ENCODE measurements at regions not wholly inside any gene's neighbourhood (a gene's known extent, or its start where the extent isn't known, plus 50 kb on each side); places are given as distances from the start of the nearest gene placed in this dataset.

DNA sequence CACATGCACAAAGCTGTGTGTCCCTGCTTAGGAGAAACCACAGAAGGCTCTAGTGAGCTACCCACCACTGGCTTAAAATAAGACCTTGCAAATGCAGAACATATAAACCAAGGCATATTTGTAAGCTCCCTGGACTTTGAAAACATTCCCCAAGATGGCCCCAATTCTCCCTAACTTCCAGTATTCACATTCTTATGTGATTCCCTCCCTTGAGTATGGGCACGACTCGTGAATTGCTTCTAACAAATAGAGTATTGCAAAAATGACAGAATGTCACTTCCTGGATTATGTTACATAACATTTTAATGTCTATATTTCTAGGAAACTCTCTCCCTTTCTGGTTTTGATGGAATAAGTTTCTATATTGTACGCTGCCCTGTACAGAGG is 131.8 kb upstream of the MCTP2 start:
- no peak for DNase-seq

- no peak for DNase-seq
Measured at GRCh38 chr15:94098921-94099573, 132.3 kb upstream of the MCTP2 start.

DNA sequence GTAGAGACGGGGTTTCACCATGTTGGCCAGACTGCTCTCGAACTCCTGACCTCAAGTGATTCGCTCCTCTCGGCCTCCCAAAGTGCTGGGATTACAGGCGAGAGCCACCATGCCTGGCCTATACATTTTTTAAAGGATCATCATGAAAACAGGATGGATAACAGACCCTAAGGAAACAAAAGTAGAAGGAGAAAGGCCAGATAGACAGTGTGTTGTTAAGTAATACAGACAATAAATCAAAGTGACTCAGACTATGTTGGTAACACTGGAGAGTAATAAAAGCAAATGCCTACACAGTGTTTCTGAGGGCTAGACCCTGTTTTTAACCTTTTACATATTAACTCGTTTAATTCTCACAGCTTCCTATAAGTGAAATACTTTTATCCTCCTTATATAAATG is 133.8 kb upstream of the MCTP2 start:
- no peak for DNase-seq

- no peak for DNase-seq
Measured at GRCh38 chr15:94094310-94094709, 137.1 kb upstream of the MCTP2 start.

GRCh38 chr15:94086341-94086740 is 145.0 kb upstream of the MCTP2 start:
- DNase-seq, result no peak

DNA sequence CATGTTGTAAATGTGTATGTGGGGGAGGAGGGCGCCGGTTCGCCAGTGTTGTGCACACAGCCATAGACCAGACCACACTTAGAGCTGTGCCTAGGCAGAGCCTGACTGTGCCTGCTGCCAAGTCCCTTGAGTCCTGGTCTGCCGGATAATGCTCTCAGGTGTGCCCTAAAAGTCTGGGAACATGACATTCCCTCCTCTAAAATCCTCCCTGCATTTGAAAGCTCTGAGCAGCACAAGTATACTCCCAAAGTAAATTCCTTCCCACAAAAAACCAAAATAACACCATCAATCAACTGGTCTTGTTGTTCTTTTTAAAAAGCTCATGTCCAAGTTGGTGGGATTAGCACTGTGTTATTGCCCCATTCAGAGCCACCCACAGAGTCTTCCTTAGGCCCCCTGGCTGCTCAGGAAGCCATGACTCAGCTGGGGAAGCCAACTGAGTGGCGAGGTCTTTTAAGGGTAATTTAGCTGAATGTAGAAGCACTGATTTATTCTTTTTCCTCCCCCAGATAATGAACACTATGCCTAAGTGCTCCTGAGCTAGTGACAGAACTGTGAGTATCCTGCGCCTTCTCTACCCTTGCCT is 147.8 kb upstream of the MCTP2 start:
- no peak for DNase-seq

GRCh38 chr15:94081829-94082228 is 149.5 kb upstream of the MCTP2 start:
- no peak for DNase-seq

DNA sequence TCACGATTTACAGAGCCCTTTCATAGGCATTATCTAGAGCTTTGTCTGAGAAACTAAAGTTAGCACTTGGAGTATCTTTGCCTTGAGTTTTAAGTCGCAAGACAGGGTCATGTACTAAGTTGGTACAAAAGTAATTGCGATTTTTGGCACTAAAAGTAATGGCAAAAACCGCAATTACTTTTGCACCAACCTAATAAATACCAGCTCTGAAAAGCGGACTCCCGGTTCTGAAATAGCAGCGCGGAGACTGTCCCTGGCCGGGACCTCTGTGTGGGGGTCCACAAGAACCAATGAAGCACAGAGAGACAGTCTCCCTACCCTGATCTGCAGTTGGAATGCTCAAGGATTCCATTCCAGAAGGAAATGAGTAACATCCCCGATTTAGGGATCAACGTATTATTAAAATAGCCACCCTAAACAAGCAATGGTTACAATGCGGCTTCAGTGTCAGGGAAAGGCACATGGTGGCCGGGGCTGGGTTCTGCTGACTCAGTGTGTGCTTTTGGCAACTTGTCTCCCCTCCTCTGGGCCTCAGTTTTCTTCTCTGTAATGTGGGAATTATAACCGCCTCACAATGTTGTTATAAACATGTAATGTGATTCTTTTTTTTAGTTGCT is 150.3 kb upstream of the MCTP2 start:
- DNase-seq, result no peak

DNA sequence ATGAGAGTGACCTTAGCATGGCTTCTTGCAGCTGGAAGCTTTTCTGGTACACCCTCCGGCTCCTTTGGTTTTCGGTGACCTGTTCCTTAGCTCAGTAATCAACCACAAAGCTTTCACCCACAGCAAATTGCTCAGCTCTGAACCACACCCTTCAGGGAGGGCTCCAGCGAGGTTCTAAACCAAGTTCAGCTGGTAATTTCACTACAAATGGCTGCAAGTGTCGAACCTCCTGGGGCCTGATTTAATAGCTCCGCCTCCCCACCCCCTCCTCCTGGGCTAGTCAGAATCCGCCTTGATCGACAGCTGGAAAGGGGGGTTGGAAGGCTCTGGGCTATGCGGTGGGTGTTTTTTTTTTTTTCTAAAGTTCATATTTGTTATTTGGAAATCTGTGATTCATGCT is 150.9 kb upstream of the MCTP2 start:
- DNase-seq, result no peak

DNA sequence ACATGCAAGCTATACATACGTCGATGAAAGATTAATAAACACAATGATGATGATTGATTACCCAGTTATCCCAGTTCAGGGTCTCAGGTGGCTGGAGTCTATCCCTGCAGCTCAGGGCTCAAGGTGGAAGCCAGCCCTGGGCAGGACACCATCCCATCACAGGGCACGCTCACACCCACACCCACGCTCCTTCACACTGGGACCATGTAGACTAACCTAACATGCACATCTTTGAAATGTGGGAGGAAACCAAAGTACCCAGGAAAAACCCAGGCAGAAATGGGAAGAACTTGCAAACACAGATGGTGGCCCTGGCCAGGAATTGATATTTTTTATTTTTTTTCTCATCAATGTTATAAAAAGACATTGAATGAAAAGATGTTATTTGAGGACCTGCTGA is 151.4 kb upstream of the MCTP2 start:
- DNase-seq, result no peak

GRCh38 chr15:94079459-94079858 is 151.9 kb upstream of the MCTP2 start:
- no peak for DNase-seq

DNA sequence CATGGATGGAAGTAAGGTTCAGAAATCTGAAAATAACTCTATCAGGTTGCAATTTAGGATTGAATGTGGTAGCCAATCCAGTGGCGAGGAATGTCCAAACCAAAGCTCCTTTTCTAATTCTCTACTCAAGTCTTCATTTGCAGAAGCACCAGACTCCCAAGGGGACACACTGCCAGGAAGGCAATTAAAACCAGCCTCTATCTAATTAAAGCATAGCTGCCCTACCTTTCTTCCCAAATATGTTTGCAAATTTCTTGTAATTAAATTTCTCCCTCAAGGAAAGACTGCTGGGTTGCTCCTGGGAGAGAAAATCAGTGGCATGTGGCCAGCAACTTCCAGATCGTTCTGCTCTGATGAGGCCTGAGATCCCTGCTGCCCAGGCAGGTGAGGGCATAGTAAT is 153.4 kb upstream of the MCTP2 start:
- DNase-seq, result no peak

DNA sequence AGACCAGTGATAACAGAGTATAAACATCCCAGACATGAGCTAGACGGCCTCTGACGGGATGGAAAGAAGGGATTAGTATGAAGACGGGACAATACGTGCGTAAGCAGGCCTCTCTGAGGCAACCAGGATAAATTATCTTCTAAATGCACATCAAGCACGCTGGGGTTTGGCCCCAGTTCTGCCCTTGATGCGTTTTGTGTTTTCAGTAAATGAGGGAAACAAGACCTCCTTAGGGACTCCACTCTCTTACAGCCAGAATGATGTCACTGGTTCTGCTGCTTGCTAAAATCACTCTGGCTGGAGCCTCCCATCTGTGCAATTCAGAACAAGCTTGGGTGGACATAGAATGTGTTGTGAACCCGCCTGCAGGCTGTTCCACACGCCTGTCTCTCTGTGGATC is 156.0 kb upstream of the MCTP2 start:
- DNase-seq, result no peak

GRCh38 chr15:94070356-94071295 is 160.7 kb upstream of the MCTP2 start:
- DNase-seq, result no peak

DNA sequence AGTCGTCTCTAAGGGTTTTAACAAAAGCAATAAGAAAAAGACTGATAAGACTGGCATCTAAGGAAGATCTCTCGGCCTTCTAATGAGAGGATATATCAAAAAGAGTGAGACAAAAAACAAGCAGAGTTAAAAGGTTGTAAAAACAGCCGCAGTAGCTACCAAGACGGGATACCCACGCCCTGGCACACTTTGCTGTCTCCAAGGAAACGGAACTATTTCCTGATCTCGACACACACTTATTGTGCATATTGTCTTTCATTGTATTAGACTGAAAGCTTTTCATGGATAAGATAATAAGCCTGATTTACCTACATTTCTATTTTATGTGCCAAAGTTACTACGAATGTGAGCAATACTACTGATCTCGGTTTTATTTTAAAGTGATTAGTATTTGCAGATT is 161.5 kb upstream of the MCTP2 start:
- DNase-seq, result no peak

GRCh38 chr15:94066811-94067210 is 164.6 kb upstream of the MCTP2 start:
- DNase-seq, result no peak

GRCh38 chr15:94066046-94066445 is 165.3 kb upstream of the MCTP2 start:
- no peak for DNase-seq

DNA sequence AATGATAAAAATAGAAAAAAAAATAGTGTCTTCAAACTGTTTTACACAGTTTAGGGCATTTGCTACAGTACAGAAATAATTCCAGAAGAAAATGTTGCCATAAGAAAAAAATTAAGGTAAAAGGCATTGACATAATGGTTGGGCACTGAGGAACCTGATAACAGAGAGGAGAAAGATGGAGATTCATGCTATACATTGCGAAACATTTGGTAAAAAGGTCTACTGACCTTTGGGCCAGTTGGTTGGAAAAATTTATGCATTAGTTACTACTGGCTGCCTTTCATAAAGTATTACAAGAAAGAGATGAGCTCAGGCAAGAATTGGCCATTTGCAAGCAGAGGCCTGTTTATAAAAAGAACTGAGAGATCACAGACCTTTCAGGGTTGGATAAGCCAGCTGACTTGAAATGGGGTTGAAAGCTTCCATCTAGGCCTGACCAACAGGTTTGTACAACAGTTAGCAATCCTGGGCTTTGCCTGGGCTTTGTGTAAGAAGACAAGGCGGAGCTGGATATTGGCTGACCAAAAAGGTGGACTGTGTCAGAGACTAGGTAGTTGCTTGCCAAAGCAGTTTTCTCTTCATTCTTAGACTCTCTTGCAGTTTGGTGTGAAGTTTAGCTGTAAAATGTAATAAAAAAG is 166.6 kb upstream of the MCTP2 start:
- DNase-seq, result no peak

- DNase-seq, result no peak
Measured at GRCh38 chr15:94061041-94061440, 170.3 kb upstream of the MCTP2 start.

DNA sequence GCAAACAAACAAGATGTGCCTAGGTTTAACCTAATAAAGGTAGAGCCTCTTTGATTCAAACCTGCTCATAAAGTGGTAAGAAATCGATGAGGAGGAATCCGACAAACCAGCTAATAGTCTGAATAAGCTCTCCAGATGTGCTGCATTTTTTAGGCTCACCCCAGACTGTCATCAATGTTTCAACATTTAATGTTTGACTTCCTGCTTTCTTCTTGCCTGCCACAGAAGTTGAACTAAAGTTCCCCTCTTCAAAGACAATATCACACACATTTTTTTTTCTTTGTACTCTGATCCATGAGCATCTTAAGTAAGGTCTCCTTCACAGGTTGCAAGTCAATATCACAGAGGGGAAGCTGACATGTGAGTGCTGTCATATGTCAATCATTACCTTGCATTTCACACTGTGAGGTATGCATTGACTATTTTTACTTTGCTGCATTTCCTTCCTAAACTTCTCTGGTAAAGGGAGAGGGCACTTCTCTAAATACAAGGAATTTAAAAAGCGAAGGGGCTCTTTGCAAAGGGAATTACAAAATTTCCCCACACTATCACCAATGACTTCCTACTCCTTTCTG is 172.3 kb upstream of the MCTP2 start:
- no peak for DNase-seq

GRCh38 chr15:94057305-94057704 is 174.1 kb upstream of the MCTP2 start:
- no peak for DNase-seq

DNA sequence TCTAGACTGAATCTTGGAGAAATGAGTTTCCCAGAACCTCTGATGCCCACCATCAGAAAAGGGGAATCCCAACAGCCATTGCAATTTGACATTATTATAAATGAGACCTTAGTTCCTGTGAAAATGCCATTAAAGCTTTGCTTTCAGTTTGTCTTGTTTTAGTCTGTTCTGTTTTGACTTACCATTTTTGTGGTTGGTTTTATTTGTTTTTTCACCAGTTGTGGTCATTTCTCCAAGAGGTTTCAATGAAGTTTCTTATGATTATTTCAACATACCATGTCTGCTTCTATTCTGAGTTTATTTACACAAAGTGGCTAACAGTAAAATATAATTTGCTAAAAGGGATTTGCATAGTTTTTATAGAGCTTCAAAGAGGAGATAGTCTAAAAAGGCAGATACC is 175.0 kb upstream of the MCTP2 start:
- DNase-seq, result no peak

DNA sequence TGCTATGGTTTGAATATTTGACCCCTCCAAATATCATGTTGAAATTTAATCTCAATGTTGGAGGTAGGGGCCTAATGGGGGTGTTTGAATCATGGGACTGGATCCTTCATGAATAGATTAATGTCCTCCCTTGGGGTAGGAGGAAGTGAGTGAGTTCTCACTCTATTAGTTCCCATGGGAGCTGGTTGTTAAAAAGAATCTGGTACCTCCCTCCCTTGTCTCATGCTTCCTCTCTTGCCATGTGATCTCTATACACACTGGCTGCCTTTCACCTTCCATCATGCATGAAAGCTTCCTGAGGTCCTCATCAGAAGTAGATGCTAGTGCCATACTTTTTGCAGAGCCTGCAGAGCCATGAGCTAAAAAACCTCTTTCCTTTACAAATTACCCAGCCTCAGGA is 177.7 kb upstream of the MCTP2 start:
- DNase-seq, result no peak
